Muscle of back (tissue), 3 donors: ENCODE measurements at regions not wholly inside any gene's neighbourhood (a gene's known extent, or its start where the extent isn't known, plus 50 kb on each side); places are given as distances from the start of the nearest gene placed in this dataset.

Experiments
- DNase-seq, 3 donors: peaks; one replicate each; pipeline versions ENCODE4 v3.0.0 to v3.0.0-alpha.2; 2013

GRCh38 chr3:15952543-15953175 is 154.9 kb upstream of the ANKRD28 start:
- DNase-seq = no peak

GRCh38 chr3:15953841-15954240 is 156.1 kb upstream of the ANKRD28 start:
- DNase-seq = no peak

- no peak for DNase-seq
Measured at GRCh38 chr3:15955968-15956367, 158.2 kb upstream of the ANKRD28 start.

- no peak for DNase-seq
Measured at GRCh38 chr3:15958692-15959433, 161.1 kb upstream of the ANKRD28 start.

GRCh38 chr3:15959434-15959811 is 161.6 kb upstream of the ANKRD28 start:
- DNase-seq = no peak

- DNase-seq = peak in 2 of 3 donors; percentile 9 to 41
Measured at GRCh38 chr3:15964605-15965442, 167.0 kb upstream of the ANKRD28 start.

GRCh38 chr3:15967577-15967976 is 169.8 kb upstream of the ANKRD28 start:
- no peak for DNase-seq

GRCh38 chr3:15969874-15970640 is 172.3 kb upstream of the ANKRD28 start:
- no peak for DNase-seq

GRCh38 chr3:15973414-15973813 is 175.6 kb upstream of the ANKRD28 start:
- no peak for DNase-seq

GRCh38 chr3:15973940-15974339 is 176.2 kb upstream of the ANKRD28 start:
- DNase-seq = no peak

- no peak for DNase-seq
Measured at GRCh38 chr3:15974647-15975046, 176.9 kb upstream of the ANKRD28 start.

- DNase-seq = no peak
Measured at GRCh38 chr3:15976524-15976923, 178.7 kb upstream of the ANKRD28 start.

GRCh38 chr3:15977090-15977489 is 179.3 kb upstream of the ANKRD28 start:
- DNase-seq = no peak

- DNase-seq = no peak
Measured at GRCh38 chr3:15977598-15978232, 179.9 kb upstream of the ANKRD28 start.

GRCh38 chr3:15978801-15979200 is 181.0 kb upstream of the ANKRD28 start:
- no peak for DNase-seq

GRCh38 chr3:15979495-15979894 is 181.7 kb upstream of the ANKRD28 start:
- no peak for DNase-seq

- DNase-seq = no peak
Measured at GRCh38 chr3:15979900-15980299, 182.1 kb upstream of the ANKRD28 start.

- no peak for DNase-seq
Measured at GRCh38 chr3:15982243-15982642, 184.5 kb upstream of the ANKRD28 start.

GRCh38 chr3:15982667-15983196 is 185.0 kb upstream of the ANKRD28 start:
- DNase-seq = peak in 1 of 3 donors; percentile 87

- DNase-seq = no peak
Measured at GRCh38 chr3:15983232-15983631, 185.5 kb upstream of the ANKRD28 start.

- no peak for DNase-seq
Measured at GRCh38 chr3:15983693-15984092, 185.9 kb upstream of the ANKRD28 start.
